Esophagus squamous epithelium (tissue), 4 donors: ENCODE measurements at regions not wholly inside any gene's neighbourhood (a gene's known extent, or its start where the extent isn't known, plus 50 kb on each side); places are given as distances from the start of the nearest gene placed in this dataset.

ENCODE experiments used
- CTCF ChIP-seq, 6 experiments: fragments of 450-650 bp in 4 of 6; fragments of 200-600 bp in 2 of 6; sonication (generic) in 2 of 6; IDR thresholded peaks; one replicate each; pipeline ENCODE4 v1.5.1; 2016 to 2019; ENCODE audit warnings: antibody characterized with exemption in 6 of 6, mild to moderate bottlenecking in 4 of 6, moderate library complexity in 4 of 6
- POLR2A ChIP-seq, 4 donors: fragments of 450-650 bp; IDR thresholded peaks; one replicate each; pipeline ENCODE4 v1.6.1; 2017; ENCODE audit warnings: antibody characterized with exemption in 4 of 4, mild to moderate bottlenecking in 4 of 4, moderate library complexity in 3 of 4

GRCh38 chr3:3295586-3295985 lies 116.1 kb upstream of the CRBN start:
- TF ChIP-seq CTCF (IDR thresholded peaks at IDR 0.05), result no peak
- no peak for TF ChIP-seq POLR2A (IDR thresholded peaks at IDR 0.05)
